T-cell (primary cell): ENCODE measurements at regions not wholly inside any gene's neighbourhood (a gene's known extent, or its start where the extent isn't known, plus 50 kb on each side); places are given as distances from the start of the nearest gene placed in this dataset.

Source experiments
- ATAC-seq, 4 experiments: fragments of 200-7000 bp in 3 of 4; fragments of 150-1000 bp in 1 of 4; cut with Tn5 transposase; replicated peaks in 1 of 4; 1 replicate in 3 of 4; 2 replicates in 1 of 4; pipeline ENCODE4 v1.10.0; 2021; ENCODE audit warnings: moderate library complexity in 3 of 4, mild to moderate bottlenecking in 2 of 4, moderate number of reproducible peaks in 1 of 4
- CTCF ChIA-PET, 2 donors: fragments of 300-600 bp; sonication (Branson Sonifier 250); formaldehyde crosslinking; loops; one replicate each; lab custom pipeline; 2022; ENCODE audit warnings: antibody characterized with exemption in 2 of 2; lab: Charles Lee
- POLR2A ChIA-PET, 2 donors: fragments of 300-600 bp; sonication (Branson Sonifier 250); formaldehyde crosslinking; loops; one replicate each; lab custom pipeline; 2022; ENCODE audit warnings: antibody characterized with exemption in 2 of 2; lab: Charles Lee
- DNase-seq, 35 experiments: peaks; one replicate each; pipeline versions ENCODE4 v3.0.0 to v3.0.0-alpha.2; 2013 to 2023
- H3K27ac ChIP-seq: one replicate; pipeline ENCODE4 v1.5.1; 2013; ENCODE audit warnings: low read length
- H3K27me3 ChIP-seq, 2 experiments: replicated peaks in 1 of 2; 1 replicate in 1 of 2; 2 replicates in 1 of 2; pipeline versions ENCODE4 v1.6.1 to v1.7.0; 2013; ENCODE audit warnings: low read length in 1 of 2, mixed read lengths in 1 of 2; ENCODE audit not compliant: control insufficient read depth in 2 of 2, insufficient read depth in 2 of 2; ENCODE audit errors: extremely low read depth in 1 of 2
- H3K36me3 ChIP-seq, 2 donors: 1 replicate in 1 of 2; 2 replicates in 1 of 2; pipeline versions ENCODE4 v1.6.1 to v1.7.0; 2013; ENCODE audit warnings: low read length in 1 of 2; ENCODE audit not compliant: control insufficient read depth in 2 of 2, insufficient read depth in 1 of 2; ENCODE audit errors: extremely low read depth in 1 of 2
- H3K4me1 ChIP-seq, 2 experiments: 1 replicate in 1 of 2; 2 replicates in 1 of 2; pipeline versions ENCODE4 v1.6.1 to v1.7.0; 2013; ENCODE audit warnings: low read length in 2 of 2, mixed read lengths in 1 of 2; ENCODE audit not compliant: insufficient read depth in 2 of 2, control insufficient read depth in 1 of 2; ENCODE audit errors: extremely low read depth in 1 of 2
- H3K4me3 ChIP-seq, 2 donors: 1 replicate in 1 of 2; 2 replicates in 1 of 2; pipeline versions ENCODE4 v1.5.1 to v1.7.0; 2013; ENCODE audit warnings: mild to moderate bottlenecking in 2 of 2, low read length in 1 of 2, moderate library complexity in 1 of 2; ENCODE audit not compliant: control insufficient read depth in 1 of 2; ENCODE audit errors: extremely low read depth in 1 of 2
- H3K9me3 ChIP-seq: 2 replicates; pipeline ENCODE4 v1.7.0; 2013
- H3K27ac Mint-ChIP-seq, 2 donors: one replicate each; pipeline ENCODE4 v1.8.0; 2020 to 2021; ENCODE audit warnings: mild to moderate bottlenecking in 2 of 2, mixed read lengths in 2 of 2
- H3K27me3 Mint-ChIP-seq, 2 donors: one replicate each; pipeline ENCODE4 v1.8.0; 2021 to 2022; ENCODE audit warnings: mixed read lengths in 2 of 2
- H3K36me3 Mint-ChIP-seq: one replicate; pipeline ENCODE4 v1.8.0; 2021; ENCODE audit warnings: mixed read lengths
- H3K4me1 Mint-ChIP-seq, 3 donors: one replicate each; pipeline ENCODE4 v1.8.0; 2020 to 2022; ENCODE audit warnings: mixed read lengths in 3 of 3, mild to moderate bottlenecking in 1 of 3
- H3K4me3 Mint-ChIP-seq, 3 donors: one replicate each; pipeline ENCODE4 v1.8.0; 2020 to 2022; ENCODE audit warnings: mild to moderate bottlenecking in 3 of 3, mixed read lengths in 3 of 3, moderate library complexity in 3 of 3
- H3K9me3 Mint-ChIP-seq, 3 donors: one replicate each; pipeline ENCODE4 v1.8.0; 2020 to 2022; ENCODE audit warnings: mixed read lengths in 3 of 3
- WGBS: methylation state at CpG from one replicate; pipeline ENCODE4 v1.1.5; 2013; ENCODE audit warnings: missing lambda C conversion rate; ENCODE audit not compliant: insufficient coverage; 5-methylcytosine and 5-hydroxymethylcytosine counted together

GRCh38 chr1:73717976-73718375 lies 480.0 kb downstream of the LRRIQ3 start:
- H3K27me3 Mint-ChIP-seq = no peaks in the 10 kb centered on the region
- Histone ChIP-seq H3K9me3 (no peaks in the 10 kb centered on the region), H3K27ac (no peak overlapping the region), H3K27me3 (no peaks in the 10 kb centered on the region), H3K4me3 (no peak overlapping the region), H3K4me1 (no peaks in the 10 kb centered on the region), H3K36me3 (no peaks in the 10 kb centered on the region)
- H3K9me3 Mint-ChIP-seq = peaks cover 10 to 12% (median 11%) of the 10 kb centered on the region in 3 donors
- ChIA-PET CTCF (no interaction called here), POLR2A (interaction anchor here in 1 of 2 donors (0.5 kb wide), 1 partner anchor 504 kb away, joined by 3 read pairs; no protein-coding TSS in a partner anchor)
- no peaks in the 10 kb centered on the region for H3K36me3 Mint-ChIP-seq
- H3K27ac Mint-ChIP-seq = no peak overlapping the region
- DNase-seq (no peak), ATAC-seq (no peak)
- WGBS = 67% methylated on average over 1 of the region's 1 CpG
- H3K4me3 Mint-ChIP-seq = no peak overlapping the region
- no peaks in the 10 kb centered on the region for H3K4me1 Mint-ChIP-seq

- no CpG with 5 or more reads among the region's 1 CpG for WGBS
- CTCF ChIA-PET = no interaction called here
- Mint-ChIP-seq H3K9me3 (peaks cover 0 to 12% (median under 1%) of the 10 kb centered on the region in 3 donors), H3K4me1 (no peaks in the 10 kb centered on the region), H3K36me3 (no peaks in the 10 kb centered on the region), H3K4me3 (no peak overlapping the region), H3K27me3 (no peaks in the 10 kb centered on the region), H3K27ac (no peak overlapping the region)
- DNase-seq (no peak), ATAC-seq (no peak)
- Histone ChIP-seq H3K4me3 (no peak overlapping the region), H3K27ac (no peak overlapping the region), H3K4me1 (no peaks in the 10 kb centered on the region), H3K27me3 (no peaks in the 10 kb centered on the region), H3K9me3 (no peaks in the 10 kb centered on the region), H3K36me3 (no peaks in the 10 kb centered on the region)
- POLR2A ChIA-PET = no interaction called here
Observed at GRCh38 chr1:73711089-73711488, 486.9 kb downstream of the LRRIQ3 start.

- ChIA-PET POLR2A (no interaction called here), CTCF (no interaction called here)
- Mint-ChIP-seq H3K9me3 (peaks cover 0 to 3% (median 0%) of the 10 kb centered on the region in 3 donors), H3K27ac (no peak overlapping the region), H3K4me1 (no peaks in the 10 kb centered on the region), H3K4me3 (no peak overlapping the region), H3K36me3 (no peaks in the 10 kb centered on the region), H3K27me3 (no peaks in the 10 kb centered on the region)
- Histone ChIP-seq H3K4me3 (no peak overlapping the region), H3K36me3 (no peaks in the 10 kb centered on the region), H3K4me1 (no peaks in the 10 kb centered on the region), H3K27ac (no peak overlapping the region), H3K27me3 (no peaks in the 10 kb centered on the region), H3K9me3 (no peaks in the 10 kb centered on the region)
- no peak for ATAC-seq
- no peak for DNase-seq
- WGBS = no CpG with 5 or more reads among the region's 1 CpG
Observed at GRCh38 chr1:73701826-73702225, 496.1 kb downstream of the LRRIQ3 start.

- Mint-ChIP-seq H3K4me3 (no peak overlapping the region), H3K27ac (no peak overlapping the region), H3K9me3 (peaks cover 0 to 4% (median 0%) of the 10 kb centered on the region in 3 donors), H3K4me1 (no peaks in the 10 kb centered on the region), H3K36me3 (no peaks in the 10 kb centered on the region), H3K27me3 (no peaks in the 10 kb centered on the region)
- ATAC-seq (no peak), DNase-seq (no peak)
- Histone ChIP-seq H3K4me3 (no peak overlapping the region), H3K4me1 (no peaks in the 10 kb centered on the region), H3K27me3 (no peaks in the 10 kb centered on the region), H3K9me3 (no peaks in the 10 kb centered on the region), H3K27ac (no peak overlapping the region), H3K36me3 (no peaks in the 10 kb centered on the region)
- POLR2A ChIA-PET = no interaction called here
- CTCF ChIA-PET = no interaction called here
- WGBS = no CpG with 5 or more reads among the region's 3 CpGs
Observed at GRCh38 chr1:73676186-73676585, 521.8 kb downstream of the LRRIQ3 start.

- Mint-ChIP-seq H3K36me3 (no peaks in the 10 kb centered on the region), H3K4me1 (no peaks in the 10 kb centered on the region), H3K4me3 (no peak overlapping the region), H3K9me3 (peaks cover 0 to 4% (median 0%) of the 10 kb centered on the region in 3 donors), H3K27me3 (no peaks in the 10 kb centered on the region), H3K27ac (no peak overlapping the region)
- Histone ChIP-seq H3K4me1 (no peaks in the 10 kb centered on the region), H3K4me3 (no peak overlapping the region), H3K36me3 (no peaks in the 10 kb centered on the region), H3K27ac (no peak overlapping the region), H3K9me3 (no peaks in the 10 kb centered on the region), H3K27me3 (no peaks in the 10 kb centered on the region)
- ATAC-seq = no peak
- ChIA-PET CTCF (no interaction called here), POLR2A (interaction anchor here in 1 of 2 donors (1.0 kb wide), 1 partner anchor 8 kb away, joined by 3 read pairs; no protein-coding TSS in a partner anchor)
- no peak for DNase-seq
- no CpG with 5 or more reads among the region's 2 CpGs for WGBS
Observed at GRCh38 chr1:73674945-73675561, 522.9 kb downstream of the LRRIQ3 start.

GRCh38 chr1:73673971-73674370 lies 524.0 kb downstream of the LRRIQ3 start:
- no peaks in the 10 kb centered on the region for H3K4me1 ChIP-seq
- no peaks in the 10 kb centered on the region for H3K27me3 ChIP-seq
- CTCF ChIA-PET = interaction anchor here (0.5 to 0.6 kb wide), 3 partner anchors 197 to 830 kb away, joined by 3 to 5 read pairs (median 3); no protein-coding TSS in a partner anchor
- Mint-ChIP-seq H3K36me3 (no peaks in the 10 kb centered on the region), H3K9me3 (peaks cover 2 to 4% (median 3%) of the 10 kb centered on the region in 3 donors), H3K4me3 (no peak overlapping the region), H3K27ac (no peak overlapping the region), H3K4me1 (no peaks in the 10 kb centered on the region), H3K27me3 (no peaks in the 10 kb centered on the region)
- H3K36me3 ChIP-seq = no peaks in the 10 kb centered on the region
- H3K4me3 ChIP-seq = no peak overlapping the region
- no peaks in the 10 kb centered on the region for H3K9me3 ChIP-seq
- POLR2A ChIA-PET = interaction anchor here in 1 of 2 donors (1.0 kb wide), 1 partner anchor 9 kb away, joined by 3 read pairs; no protein-coding TSS in a partner anchor
- DNase-seq = no peak
- no peak for ATAC-seq
- no peak overlapping the region for H3K27ac ChIP-seq
- WGBS = no CpG with 5 or more reads among the region's 1 CpG
